Activated naive CD4-positive, alpha-beta T cell treated with anti-CD3 and anti-CD28 coated beads, Interleukin-2, amount 10 ng/mL, durations not matched to agents 7 days and 5 days (primary cell): ENCODE measurements at regions not wholly inside any gene's neighbourhood (a gene's known extent, or its start where the extent isn't known, plus 50 kb on each side); places are given as distances from the start of the nearest gene placed in this dataset.

Experiments used
- CTCF ChIA-PET: fragments of 350-600 bp; sonication (Branson Sonifier 250); formaldehyde crosslinking; loops from one replicate; lab custom pipeline; 2021; ENCODE audit warnings: antibody characterized with exemption; lab: Charles Lee
- DNase-seq: peaks from one replicate; pipeline ENCODE4 v3.0.0-alpha.2; 2020
- H3K27ac Mint-ChIP-seq: one replicate; pipeline ENCODE4 v1.8.0; 2021; ENCODE audit warnings: mild to moderate bottlenecking, moderate library complexity, mixed read lengths
- H3K27me3 Mint-ChIP-seq: one replicate; pipeline ENCODE4 v1.8.0; 2021; ENCODE audit warnings: mild to moderate bottlenecking, mixed read lengths
- H3K36me3 Mint-ChIP-seq: one replicate; pipeline ENCODE4 v1.8.0; 2021; ENCODE audit warnings: mixed read lengths
- H3K4me1 Mint-ChIP-seq: one replicate; pipeline ENCODE4 v1.8.0; 2021; ENCODE audit warnings: mixed read lengths
- H3K4me3 Mint-ChIP-seq: one replicate; pipeline ENCODE4 v1.8.0; 2021; ENCODE audit warnings: mild to moderate bottlenecking, moderate library complexity, mixed read lengths
- H3K9me3 Mint-ChIP-seq: one replicate; pipeline ENCODE4 v1.8.0; 2021; ENCODE audit warnings: mixed read lengths

DNA sequence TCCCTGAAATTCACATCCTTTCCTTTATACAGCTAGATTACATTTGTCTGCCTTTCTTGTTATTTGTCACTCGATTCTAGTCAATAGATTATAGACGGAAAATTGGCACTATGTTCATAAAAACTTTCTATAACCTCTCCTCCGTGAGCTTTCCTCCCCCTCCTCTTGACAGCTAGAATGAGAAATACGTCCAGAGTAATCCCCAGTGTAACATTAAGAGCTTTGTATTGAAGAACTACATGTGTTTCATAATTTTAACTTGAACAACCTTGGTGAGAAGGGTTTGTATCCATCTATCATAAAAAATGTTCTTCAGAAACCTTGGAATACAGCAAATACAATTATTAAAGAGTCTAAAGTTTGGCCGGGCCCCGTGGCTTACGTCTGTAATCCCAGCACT, 1707.4 kb downstream of the PCDH7 start:
- Mint-ChIP-seq H3K27me3 (no peaks in the 10 kb centered on the region), H3K9me3 (peaks cover 32% of the 10 kb centered on the region), H3K36me3 (no peaks in the 10 kb centered on the region), H3K4me3 (no peak overlapping the region), H3K4me1 (no peaks in the 10 kb centered on the region), H3K27ac (no peak overlapping the region)
- no peak for DNase-seq
- CTCF ChIA-PET, result no interaction called here

DNA sequence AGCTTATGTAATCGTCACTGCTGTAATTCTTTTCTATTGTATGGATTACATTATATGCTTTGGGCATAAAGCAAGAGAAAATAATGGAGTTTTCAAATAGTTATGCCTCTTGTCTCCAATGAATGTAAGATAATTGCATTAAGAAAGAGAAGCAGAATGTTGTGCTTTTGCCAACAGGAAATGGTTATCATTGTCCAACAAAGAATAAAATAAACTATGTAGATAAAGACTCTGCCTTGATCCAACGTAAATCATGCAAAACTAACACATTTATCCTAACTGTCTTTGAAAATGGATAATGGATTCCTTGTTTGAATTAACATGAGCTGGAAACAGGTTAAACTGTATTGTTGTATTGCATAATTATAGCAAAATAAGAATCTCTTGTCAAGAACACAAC, 1709.0 kb downstream of the PCDH7 start:
- peaks cover 25% of the 10 kb centered on the region for H3K9me3 Mint-ChIP-seq
- H3K4me1 Mint-ChIP-seq, result no peaks in the 10 kb centered on the region
- no peak for DNase-seq
- CTCF ChIA-PET, result no interaction called here
- no peak overlapping the region for H3K27ac Mint-ChIP-seq
- no peak overlapping the region for H3K4me3 Mint-ChIP-seq
- H3K36me3 Mint-ChIP-seq, result no peaks in the 10 kb centered on the region
- H3K27me3 Mint-ChIP-seq, result no peaks in the 10 kb centered on the region

DNA sequence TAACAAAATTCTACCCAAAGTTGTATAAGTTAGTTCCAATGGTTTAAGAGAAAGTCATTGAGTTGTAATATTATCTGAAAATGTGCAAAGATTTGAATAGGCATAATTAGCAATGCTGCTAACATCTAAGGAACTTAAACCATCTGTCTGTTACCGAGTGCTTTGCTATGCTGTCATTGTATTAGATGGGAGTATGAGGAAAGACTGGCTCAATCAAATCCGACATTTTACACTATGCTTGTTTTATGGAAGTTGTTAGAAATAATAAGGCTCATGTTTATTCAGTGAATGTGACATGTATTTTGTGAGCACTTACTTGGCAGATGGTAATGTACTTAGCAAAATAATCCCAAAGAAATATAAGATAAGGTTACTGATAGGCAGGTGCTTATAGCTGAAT, 1715.1 kb downstream of the PCDH7 start:
- Mint-ChIP-seq H3K4me3 (no peak overlapping the region), H3K27me3 (no peaks in the 10 kb centered on the region), H3K36me3 (no peaks in the 10 kb centered on the region), H3K27ac (no peak overlapping the region), H3K4me1 (no peaks in the 10 kb centered on the region), H3K9me3 (peaks cover 23% of the 10 kb centered on the region)
- CTCF ChIA-PET, result no interaction called here
- DNase-seq, result no peak

DNA sequence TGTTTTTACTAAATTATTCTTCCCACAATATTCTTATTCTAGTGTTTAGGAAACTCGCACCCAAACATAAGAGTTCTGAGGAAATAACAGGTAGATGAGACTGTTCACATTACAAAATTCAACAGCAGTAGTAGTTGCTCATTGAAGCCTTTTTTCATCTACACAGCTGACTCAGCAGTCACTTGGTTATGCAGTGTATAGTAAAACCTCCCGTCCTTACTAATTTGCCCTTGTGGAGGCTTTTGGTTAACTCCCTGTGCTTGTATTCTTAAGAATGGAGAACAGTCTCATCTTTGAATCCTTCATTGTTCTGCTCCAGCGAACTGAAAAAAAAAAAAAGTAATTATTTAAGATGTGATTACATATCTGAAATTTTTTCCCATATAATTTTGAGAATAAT, 1716.6 kb downstream of the PCDH7 start:
- H3K36me3 Mint-ChIP-seq, result no peaks in the 10 kb centered on the region
- no peaks in the 10 kb centered on the region for H3K4me1 Mint-ChIP-seq
- CTCF ChIA-PET, result no interaction called here
- DNase-seq, result no peak
- peaks cover 21% of the 10 kb centered on the region for H3K9me3 Mint-ChIP-seq
- H3K4me3 Mint-ChIP-seq, result no peak overlapping the region
- no peak overlapping the region for H3K27ac Mint-ChIP-seq
- H3K27me3 Mint-ChIP-seq, result no peaks in the 10 kb centered on the region

DNA sequence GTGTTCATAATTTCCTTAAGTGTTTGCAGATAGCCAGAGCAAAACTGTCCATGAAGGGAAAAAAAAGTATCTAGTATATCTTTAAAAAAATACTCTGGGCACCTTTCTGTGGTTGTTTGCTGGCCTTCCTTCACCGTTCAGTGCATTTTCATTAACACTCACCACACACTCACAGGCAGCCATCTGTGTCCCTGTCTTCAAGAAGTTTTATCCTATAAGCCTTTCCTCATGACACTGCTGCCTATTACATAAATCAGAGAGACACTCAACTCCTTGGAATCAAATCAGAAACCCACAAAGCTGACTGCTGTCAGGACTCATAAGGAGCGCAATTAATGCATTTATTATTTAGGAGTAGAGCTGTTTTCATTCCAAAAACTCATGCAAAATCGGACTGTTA, 1720.2 kb downstream of the PCDH7 start:
- no peak for DNase-seq
- no peaks in the 10 kb centered on the region for H3K4me1 Mint-ChIP-seq
- no peaks in the 10 kb centered on the region for H3K27me3 Mint-ChIP-seq
- no peak overlapping the region for H3K27ac Mint-ChIP-seq
- H3K36me3 Mint-ChIP-seq, result no peaks in the 10 kb centered on the region
- no peak overlapping the region for H3K4me3 Mint-ChIP-seq
- H3K9me3 Mint-ChIP-seq, result peaks cover 15% of the 10 kb centered on the region
- CTCF ChIA-PET, result no interaction called here

DNA sequence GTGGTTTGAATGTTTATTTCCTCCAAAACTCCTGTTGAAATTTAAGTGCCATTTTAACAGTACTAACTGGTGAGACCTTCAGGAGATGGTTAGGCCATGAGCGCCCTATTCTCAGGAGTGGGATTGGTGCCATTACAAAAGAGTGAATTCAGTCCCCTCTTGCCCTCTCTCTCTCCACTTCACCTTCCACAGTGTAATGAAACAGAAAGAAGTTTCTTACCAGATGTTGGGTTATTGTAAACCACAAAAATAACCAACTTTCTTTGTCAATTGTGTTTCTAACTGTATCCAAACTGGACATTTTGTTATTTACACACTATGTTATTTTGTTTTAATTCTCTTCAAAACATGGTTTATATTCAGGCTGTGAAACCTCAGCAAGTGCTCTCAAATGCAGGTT, 1734.3 kb downstream of the PCDH7 start:
- DNase-seq, result no peak
- no peaks in the 10 kb centered on the region for H3K4me1 Mint-ChIP-seq
- CTCF ChIA-PET, result no interaction called here
- H3K27ac Mint-ChIP-seq, result no peak overlapping the region
- H3K27me3 Mint-ChIP-seq, result no peaks in the 10 kb centered on the region
- no peaks in the 10 kb centered on the region for H3K36me3 Mint-ChIP-seq
- H3K9me3 Mint-ChIP-seq, result peaks cover 16% of the 10 kb centered on the region
- no peak overlapping the region for H3K4me3 Mint-ChIP-seq

DNA sequence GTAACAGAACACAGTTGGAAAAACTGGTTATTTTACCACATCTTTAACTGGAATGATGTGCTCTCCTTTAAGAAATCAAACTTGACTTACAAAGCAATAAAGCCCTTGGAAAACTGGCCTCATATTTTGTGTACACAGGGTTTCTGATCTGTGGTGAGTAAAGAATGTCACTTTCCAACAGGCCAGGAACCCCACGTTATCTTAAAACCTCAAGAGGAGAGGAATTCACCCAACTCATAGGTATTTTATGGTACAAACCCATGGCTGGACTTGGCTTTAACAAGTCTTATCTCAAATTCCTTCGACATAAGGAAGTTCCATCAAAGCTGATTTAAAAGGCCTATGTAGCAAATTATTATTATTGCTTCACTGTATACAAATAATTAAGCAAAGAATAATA, 1735.1 kb downstream of the PCDH7 start:
- CTCF ChIA-PET, result no interaction called here
- no peaks in the 10 kb centered on the region for H3K4me1 Mint-ChIP-seq
- H3K27me3 Mint-ChIP-seq, result no peaks in the 10 kb centered on the region
- no peak for DNase-seq
- H3K27ac Mint-ChIP-seq, result no peak overlapping the region
- peaks cover 14% of the 10 kb centered on the region for H3K9me3 Mint-ChIP-seq
- H3K4me3 Mint-ChIP-seq, result no peak overlapping the region
- H3K36me3 Mint-ChIP-seq, result no peaks in the 10 kb centered on the region

DNA sequence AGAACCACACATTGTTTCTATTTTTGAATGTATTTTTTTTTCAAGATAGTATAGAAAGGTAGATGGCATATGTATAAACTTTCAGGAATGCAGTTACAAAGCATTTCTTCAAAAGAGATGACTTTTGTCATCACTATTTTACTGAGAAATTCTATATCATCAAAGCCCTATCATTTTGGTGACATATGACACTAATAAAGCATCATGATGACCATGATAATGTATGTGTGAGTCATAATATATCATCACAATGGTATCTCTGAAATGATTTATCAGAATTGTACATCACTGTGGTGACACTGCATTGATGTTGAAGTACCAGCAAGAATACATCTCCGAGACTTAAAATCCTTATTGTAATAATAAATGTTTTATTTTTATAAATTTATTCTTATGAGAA, 1740.8 kb downstream of the PCDH7 start:
- H3K27me3 Mint-ChIP-seq, result no peaks in the 10 kb centered on the region
- H3K9me3 Mint-ChIP-seq, result peaks cover 11% of the 10 kb centered on the region
- CTCF ChIA-PET, result no interaction called here
- H3K4me3 Mint-ChIP-seq, result no peak overlapping the region
- no peak overlapping the region for H3K27ac Mint-ChIP-seq
- H3K4me1 Mint-ChIP-seq, result no peaks in the 10 kb centered on the region
- no peaks in the 10 kb centered on the region for H3K36me3 Mint-ChIP-seq
- no peak for DNase-seq

DNA sequence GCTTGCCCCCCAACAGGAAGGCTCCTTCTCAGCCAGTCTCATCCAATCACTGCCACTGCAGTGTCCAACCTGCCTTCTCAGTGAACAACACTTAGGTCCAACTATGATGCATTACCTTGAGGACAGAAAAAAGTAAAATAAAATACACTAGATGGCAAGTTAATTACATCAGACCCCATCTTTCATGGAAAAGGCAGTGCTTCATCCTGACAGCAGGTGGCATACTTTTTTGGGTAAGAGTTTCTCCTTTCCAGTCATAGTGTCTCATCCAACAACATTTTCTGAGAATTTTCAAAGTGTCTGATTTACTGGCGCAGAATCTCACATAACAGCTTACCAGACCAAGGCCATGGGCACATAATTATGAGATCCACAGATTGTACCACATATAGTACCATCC, 1742.8 kb downstream of the PCDH7 start:
- no peaks in the 10 kb centered on the region for H3K27me3 Mint-ChIP-seq
- peaks cover 5% of the 10 kb centered on the region for H3K9me3 Mint-ChIP-seq
- no peak overlapping the region for H3K27ac Mint-ChIP-seq
- CTCF ChIA-PET, result no interaction called here
- H3K4me1 Mint-ChIP-seq, result no peaks in the 10 kb centered on the region
- DNase-seq, result no peak
- H3K36me3 Mint-ChIP-seq, result no peaks in the 10 kb centered on the region
- no peak overlapping the region for H3K4me3 Mint-ChIP-seq

DNA sequence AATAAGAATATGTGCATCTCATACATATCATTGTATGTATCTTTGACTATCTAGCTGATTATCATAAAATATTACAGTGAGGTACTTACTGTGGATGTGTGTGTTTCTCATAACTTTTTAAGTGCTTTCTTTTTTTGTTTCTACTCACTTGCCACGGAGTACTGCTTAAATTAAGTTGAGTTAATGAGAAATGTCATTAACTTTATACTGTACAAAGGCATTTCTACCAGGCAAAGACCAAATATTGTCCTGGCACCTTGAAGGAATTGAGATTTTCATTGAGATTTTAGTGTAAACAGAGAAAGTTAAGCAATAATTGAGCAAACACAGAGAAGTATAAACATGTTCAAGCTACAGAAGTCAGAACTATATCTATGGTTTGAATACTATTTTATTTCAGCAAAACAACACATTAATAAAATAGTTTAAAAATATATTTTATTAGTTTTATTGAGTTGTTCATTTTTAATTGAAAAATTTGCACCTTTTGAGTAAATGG, 1750.0 kb downstream of the PCDH7 start:
- H3K27ac Mint-ChIP-seq, result no peak overlapping the region
- CTCF ChIA-PET, result no interaction called here
- no peaks in the 10 kb centered on the region for H3K36me3 Mint-ChIP-seq
- no peaks in the 10 kb centered on the region for H3K4me1 Mint-ChIP-seq
- no peak for DNase-seq
- H3K27me3 Mint-ChIP-seq, result no peaks in the 10 kb centered on the region
- peaks cover 13% of the 10 kb centered on the region for H3K9me3 Mint-ChIP-seq
- H3K4me3 Mint-ChIP-seq, result no peak overlapping the region

DNA sequence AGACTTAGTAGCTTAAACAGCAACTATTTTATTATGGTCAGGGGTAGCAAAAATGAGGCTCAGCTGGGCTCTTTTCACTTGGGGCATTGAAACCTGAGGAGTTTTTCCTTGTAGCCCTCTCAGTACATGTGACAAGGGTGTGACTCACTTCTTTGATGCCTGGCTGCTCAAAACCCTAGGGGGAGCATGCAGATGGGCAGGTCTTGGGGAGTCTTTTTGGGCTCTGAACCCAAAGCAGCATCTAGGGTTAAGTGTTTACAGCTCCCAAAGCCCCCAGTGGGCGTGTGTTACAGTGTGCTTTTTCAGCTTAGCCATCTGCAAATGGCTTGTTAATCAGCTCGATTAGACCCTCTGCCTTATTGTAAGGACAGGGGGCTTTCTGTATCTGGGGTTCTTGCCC, 1752.7 kb downstream of the PCDH7 start:
- H3K4me3 Mint-ChIP-seq, result no peak overlapping the region
- CTCF ChIA-PET, result no interaction called here

DNA sequence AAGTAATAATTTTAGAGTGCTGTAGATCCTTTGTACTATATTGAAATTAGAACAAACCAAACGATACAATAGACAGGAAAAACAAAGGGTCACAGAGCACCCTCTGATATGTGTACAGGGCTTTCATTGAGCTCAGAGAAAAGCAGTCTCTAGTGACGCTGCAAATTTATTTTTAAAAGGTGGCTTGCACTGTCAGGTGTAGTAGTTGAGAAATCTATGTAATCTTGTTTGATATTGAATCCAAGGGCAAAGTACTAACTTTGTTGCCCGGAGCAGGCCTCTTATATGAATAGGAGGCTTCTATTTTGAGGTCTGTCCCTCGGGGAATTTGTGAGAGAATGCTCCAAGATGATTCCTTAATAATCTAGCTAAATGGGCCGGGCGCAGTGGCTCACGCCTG, 1755.5 kb downstream of the PCDH7 start:
- peaks cover 14% of the 10 kb centered on the region for H3K9me3 Mint-ChIP-seq
- no peaks in the 10 kb centered on the region for H3K36me3 Mint-ChIP-seq
- CTCF ChIA-PET, result no interaction called here
- H3K4me1 Mint-ChIP-seq, result no peaks in the 10 kb centered on the region
- H3K27ac Mint-ChIP-seq, result no peak overlapping the region
- no peak for DNase-seq
- no peak overlapping the region for H3K4me3 Mint-ChIP-seq
- no peaks in the 10 kb centered on the region for H3K27me3 Mint-ChIP-seq

More for the DNA sequence above, 1752.7 kb downstream of the PCDH7 start:
- H3K36me3 Mint-ChIP-seq, result no peaks in the 10 kb centered on the region
- H3K4me1 Mint-ChIP-seq, result no peaks in the 10 kb centered on the region
- no peak for DNase-seq
- H3K27ac Mint-ChIP-seq, result no peak overlapping the region
- H3K27me3 Mint-ChIP-seq, result no peaks in the 10 kb centered on the region
- H3K9me3 Mint-ChIP-seq, result peaks cover 14% of the 10 kb centered on the region

DNA sequence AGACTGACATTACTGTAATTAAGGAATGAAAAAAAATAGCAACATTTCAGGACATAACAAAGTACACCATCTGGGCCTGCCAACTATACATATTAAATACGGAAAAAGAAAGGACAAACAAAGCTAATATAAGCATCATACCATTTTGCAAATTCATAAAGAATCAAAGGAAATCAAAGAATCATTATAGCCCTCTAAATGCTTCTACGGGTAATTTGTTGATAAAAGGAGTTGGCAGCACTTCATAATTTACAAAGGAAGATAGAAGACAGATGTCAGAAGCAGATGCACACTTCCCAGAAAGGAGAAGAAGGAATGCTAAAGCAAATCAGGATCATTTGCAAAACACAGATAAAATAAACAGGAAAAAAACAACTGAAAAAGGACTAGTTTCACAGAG, 1757.3 kb downstream of the PCDH7 start:
- Mint-ChIP-seq H3K27me3 (no peaks in the 10 kb centered on the region), H3K4me1 (no peaks in the 10 kb centered on the region), H3K36me3 (no peaks in the 10 kb centered on the region), H3K27ac (no peak overlapping the region), H3K9me3 (peaks cover 12% of the 10 kb centered on the region), H3K4me3 (no peak overlapping the region)
- no peak for DNase-seq
- CTCF ChIA-PET, result no interaction called here

DNA sequence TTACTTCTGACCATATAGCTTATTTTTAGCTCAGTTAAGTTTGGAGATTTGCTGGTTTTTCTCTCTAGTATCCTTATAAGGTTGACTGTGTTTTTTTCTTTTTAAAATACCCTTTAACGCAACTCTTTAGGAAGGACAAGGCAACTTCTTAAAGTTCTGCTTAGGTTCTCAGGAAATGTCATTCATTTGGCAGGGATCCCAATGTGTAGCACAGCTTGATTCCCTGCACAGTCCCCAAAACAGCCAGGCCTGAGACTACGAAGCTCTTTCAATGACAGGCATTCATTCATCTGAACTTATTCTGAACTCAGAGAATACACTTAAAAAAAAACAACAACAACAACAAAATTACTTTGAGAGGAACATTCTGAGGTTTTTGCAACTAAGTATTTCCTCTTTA, 1765.8 kb downstream of the PCDH7 start:
- H3K4me3 Mint-ChIP-seq, result no peak overlapping the region
- H3K27ac Mint-ChIP-seq, result no peak overlapping the region
- CTCF ChIA-PET, result no interaction called here
- no peaks in the 10 kb centered on the region for H3K27me3 Mint-ChIP-seq
- no peaks in the 10 kb centered on the region for H3K4me1 Mint-ChIP-seq
- DNase-seq, result no peak
- no peaks in the 10 kb centered on the region for H3K36me3 Mint-ChIP-seq
- peaks cover 4% of the 10 kb centered on the region for H3K9me3 Mint-ChIP-seq

DNA sequence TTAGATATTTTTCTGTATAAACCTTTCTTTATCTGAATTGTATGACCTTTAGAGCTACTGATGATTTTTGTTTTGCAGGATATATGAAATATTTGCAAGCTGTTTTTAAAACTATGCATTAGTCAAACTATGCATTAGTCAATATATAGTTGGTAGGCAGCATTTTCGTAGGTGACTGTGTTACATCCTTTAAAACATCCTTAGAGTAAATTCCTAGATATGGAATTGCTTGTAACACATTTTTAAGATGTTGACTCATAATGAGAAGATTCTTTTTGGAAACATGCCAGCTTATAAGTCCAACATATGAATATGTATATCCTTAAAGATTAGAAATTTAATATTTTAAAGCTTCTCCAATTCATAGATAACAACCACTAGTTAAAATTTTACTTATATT, 1768.5 kb downstream of the PCDH7 start:
- no peaks in the 10 kb centered on the region for H3K36me3 Mint-ChIP-seq
- CTCF ChIA-PET, result no interaction called here
- DNase-seq, result no peak
- no peaks in the 10 kb centered on the region for H3K9me3 Mint-ChIP-seq
- no peak overlapping the region for H3K27ac Mint-ChIP-seq
- H3K4me1 Mint-ChIP-seq, result no peaks in the 10 kb centered on the region
- no peak overlapping the region for H3K4me3 Mint-ChIP-seq
- H3K27me3 Mint-ChIP-seq, result no peaks in the 10 kb centered on the region

DNA sequence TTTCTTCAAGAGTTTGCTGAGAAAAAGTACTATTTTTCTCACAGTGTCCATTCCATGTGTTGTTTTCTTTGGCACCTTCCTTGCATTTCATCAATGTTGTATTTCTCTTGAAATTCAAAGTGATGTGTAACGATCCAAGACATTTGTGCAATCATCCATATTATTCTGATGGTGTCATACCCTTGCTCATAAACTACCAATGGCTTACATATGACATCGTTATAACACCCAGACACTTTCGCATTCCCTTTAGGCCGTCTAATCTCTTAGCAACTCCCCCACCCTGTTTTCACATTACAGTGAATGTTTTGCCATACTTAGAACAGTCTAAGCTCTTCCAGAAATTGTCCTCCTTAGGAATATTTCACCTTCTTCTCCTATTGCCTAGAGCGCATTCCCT, 1779.0 kb downstream of the PCDH7 start:
- CTCF ChIA-PET, result no interaction called here
- no peak overlapping the region for H3K27ac Mint-ChIP-seq
- no peak overlapping the region for H3K4me3 Mint-ChIP-seq
- H3K9me3 Mint-ChIP-seq, result peaks cover 2% of the 10 kb centered on the region
- no peaks in the 10 kb centered on the region for H3K27me3 Mint-ChIP-seq
- DNase-seq, result no peak
- H3K4me1 Mint-ChIP-seq, result no peaks in the 10 kb centered on the region
- no peaks in the 10 kb centered on the region for H3K36me3 Mint-ChIP-seq
